ENCODE measurements at regions not wholly inside any gene's neighbourhood (a gene's known extent, or its start where the extent isn't known, plus 50 kb on each side); places are given as distances from the start of the nearest gene placed in this dataset.

DNA sequence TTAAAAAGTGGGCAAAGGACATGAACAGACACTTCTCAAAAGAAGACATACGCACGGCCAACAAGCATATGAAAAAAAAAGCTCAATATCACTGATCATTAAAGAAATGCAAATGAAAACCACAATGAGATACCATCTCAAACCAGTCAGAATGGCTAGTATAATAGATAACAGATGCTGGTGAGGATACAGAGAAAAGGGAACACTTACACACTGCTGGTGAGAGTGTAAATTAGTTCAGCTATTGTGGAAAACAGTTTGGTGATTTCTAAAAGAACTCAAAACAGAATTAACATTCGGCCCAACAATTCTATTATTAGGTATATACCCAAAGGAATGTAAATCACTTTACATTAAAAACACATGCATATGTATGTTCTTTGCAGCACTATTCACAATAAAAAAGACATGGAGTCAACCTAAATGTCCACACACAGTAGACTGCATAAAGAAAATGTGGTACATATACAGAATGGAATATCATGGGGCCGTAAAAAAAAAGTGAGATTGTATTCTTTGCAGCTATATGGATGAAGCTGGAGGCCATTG, 1569.0 kb downstream of the OLFM4 start (continued):
- TF ChIP-seq HOXD13 (CRISPR knock-in tag; IDR thresholded peaks at IDR 0.05; ENCODE audit: borderline replicate concordance) (no peak), ZNF19 (tag by site-specific recombination; IDR thresholded peaks at IDR 0.05; ENCODE audit: low read depth) (no peak), WT1 (tag by site-specific recombination; IDR thresholded peaks at IDR 0.05) (no peak)
- TF ChIP-seq, protein P1, sequence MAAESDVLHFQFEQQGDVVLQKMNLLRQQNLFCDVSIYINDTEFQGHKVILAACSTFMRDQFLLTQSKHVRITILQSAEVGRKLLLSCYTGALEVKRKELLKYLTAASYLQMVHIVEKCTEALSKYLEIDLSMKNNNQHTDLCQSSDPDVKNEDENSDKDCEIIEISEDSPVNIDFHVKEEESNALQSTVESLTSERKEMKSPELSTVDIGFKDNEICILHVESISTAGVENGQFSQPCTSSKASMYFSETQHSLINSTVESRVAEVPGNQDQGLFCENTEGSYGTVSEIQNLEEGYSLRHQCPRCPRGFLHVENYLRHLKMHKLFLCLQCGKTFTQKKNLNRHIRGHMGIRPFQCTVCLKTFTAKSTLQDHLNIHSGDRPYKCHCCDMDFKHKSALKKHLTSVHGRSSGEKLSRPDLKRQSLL (tag by site-specific recombination; IDR thresholded peaks at IDR 0.05): no peak

DNA sequence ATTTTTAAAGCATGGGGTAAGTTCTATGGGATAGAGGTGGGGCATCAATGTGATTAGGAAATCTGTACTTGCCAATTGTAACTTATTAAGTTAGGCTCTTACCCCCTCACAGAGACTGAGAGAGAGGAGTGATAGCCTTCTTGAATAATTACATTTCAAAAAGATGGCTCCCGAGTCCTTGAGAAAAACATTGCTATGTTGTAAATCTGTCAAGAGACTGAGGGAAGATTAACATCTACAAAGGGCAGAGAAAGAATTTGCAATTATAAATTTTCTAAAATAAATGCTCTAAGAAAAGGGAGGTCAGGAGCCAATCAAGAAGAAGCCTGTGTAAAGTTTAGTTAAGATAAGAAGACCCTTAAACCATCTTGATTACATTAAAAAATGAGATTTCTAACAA, 1570.8 kb downstream of the OLFM4 start:
- Histone ChIP-seq H3K36me3 (ENCODE audit: control insufficient read depth in 2 of 2, insufficient read depth in 1 of 2, low read length in 2 of 2) (no peaks in the 10 kb centered on the region), H3K27ac (ENCODE audit: extremely low read depth, low read depth, low read length) (no peak overlapping the region), H3K4me3 (ENCODE audit: low read depth, low read length) (no peak overlapping the region), H3K4me1 (ENCODE audit: control insufficient read depth, insufficient read depth, low read length) (no peaks in the 10 kb centered on the region), H3K9me3 (ENCODE audit: control insufficient read depth, insufficient read depth, low read depth, low read length) (no peaks in the 10 kb centered on the region)
- ChIA-PET POLR2A (no interaction called here), CTCF (no interaction called here)
- TF ChIP-seq ZNF830 (tag by site-specific recombination; IDR thresholded peaks at IDR 0.05; ENCODE audit: low read depth) (no peak), ZNF19 (tag by site-specific recombination; IDR thresholded peaks at IDR 0.05; ENCODE audit: low read depth) (no peak), TCF7L2 (IDR thresholded peaks at IDR 0.05; ENCODE audit: borderline replicate concordance, low read depth, low read length) (peak; percentile 87; the same call in 1 of the 2 replicates)

DNA sequence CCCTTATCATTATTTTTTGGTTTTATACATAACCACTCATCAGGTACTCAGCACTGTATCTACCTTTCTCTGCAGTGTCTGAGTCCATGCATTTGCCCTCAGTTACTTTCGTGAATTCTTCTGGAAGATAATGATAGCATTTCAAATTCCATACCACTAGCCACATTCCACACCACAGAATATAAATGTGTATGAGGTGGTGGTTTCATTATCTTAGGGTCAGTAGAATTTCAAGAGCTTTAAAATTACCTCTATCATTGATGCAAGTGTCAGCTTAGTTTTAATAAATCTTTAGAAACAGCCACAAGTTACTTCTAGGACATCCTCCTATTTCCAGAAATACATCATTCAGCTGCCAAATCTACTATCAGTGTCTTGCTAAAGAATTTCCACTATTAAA, 1578.3 kb downstream of the OLFM4 start:
- CTCF ChIA-PET: interaction anchor here (0.5 kb wide), 1 partner anchor 1355 kb away, joined by 3 read pairs; no protein-coding TSS in a partner anchor
- Histone ChIP-seq H3K36me3 (ENCODE audit: control insufficient read depth in 2 of 2, insufficient read depth in 1 of 2, low read length in 2 of 2) (no peaks in the 10 kb centered on the region), H3K27ac (ENCODE audit: extremely low read depth, low read depth, low read length) (no peak overlapping the region), H3K4me1 (ENCODE audit: control insufficient read depth, insufficient read depth, low read length) (no peaks in the 10 kb centered on the region), H3K9me3 (ENCODE audit: control insufficient read depth, insufficient read depth, low read depth, low read length) (no peaks in the 10 kb centered on the region), H3K4me3 (ENCODE audit: low read depth, low read length) (no peak overlapping the region)
- TF ChIP-seq ZNF521 (tag by site-specific recombination; IDR thresholded peaks at IDR 0.05): no peak
- no peak for TF ChIP-seq ZNF621 (tag by site-specific recombination; IDR thresholded peaks at IDR 0.05)
- no peak for TF ChIP-seq ZNF660 (tag by site-specific recombination; IDR thresholded peaks at IDR 0.05)
- TF ChIP-seq, protein P2, sequence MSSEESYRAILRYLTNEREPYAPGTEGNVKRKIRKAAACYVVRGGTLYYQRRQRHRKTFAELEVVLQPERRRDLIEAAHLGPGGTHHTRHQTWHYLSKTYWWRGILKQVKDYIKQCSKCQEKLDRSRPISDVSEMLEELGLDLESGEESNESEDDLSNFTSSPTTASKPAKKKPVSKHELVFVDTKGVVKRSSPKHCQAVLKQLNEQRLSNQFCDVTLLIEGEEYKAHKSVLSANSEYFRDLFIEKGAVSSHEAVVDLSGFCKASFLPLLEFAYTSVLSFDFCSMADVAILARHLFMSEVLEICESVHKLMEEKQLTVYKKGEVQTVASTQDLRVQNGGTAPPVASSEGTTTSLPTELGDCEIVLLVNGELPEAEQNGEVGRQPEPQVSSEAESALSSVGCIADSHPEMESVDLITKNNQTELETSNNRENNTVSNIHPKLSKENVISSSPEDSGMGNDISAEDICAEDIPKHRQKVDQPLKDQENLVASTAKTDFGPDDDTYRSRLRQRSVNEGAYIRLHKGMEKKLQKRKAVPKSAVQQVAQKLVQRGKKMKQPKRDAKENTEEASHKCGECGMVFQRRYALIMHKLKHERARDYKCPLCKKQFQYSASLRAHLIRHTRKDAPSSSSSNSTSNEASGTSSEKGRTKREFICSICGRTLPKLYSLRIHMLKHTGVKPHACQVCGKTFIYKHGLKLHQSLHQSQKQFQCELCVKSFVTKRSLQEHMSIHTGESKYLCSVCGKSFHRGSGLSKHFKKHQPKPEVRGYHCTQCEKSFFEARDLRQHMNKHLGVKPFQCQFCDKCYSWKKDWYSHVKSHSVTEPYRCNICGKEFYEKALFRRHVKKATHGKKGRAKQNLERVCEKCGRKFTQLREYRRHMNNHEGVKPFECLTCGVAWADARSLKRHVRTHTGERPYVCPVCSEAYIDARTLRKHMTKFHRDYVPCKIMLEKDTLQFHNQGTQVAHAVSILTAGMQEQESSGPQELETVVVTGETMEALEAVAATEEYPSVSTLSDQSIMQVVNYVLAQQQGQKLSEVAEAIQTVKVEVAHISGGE (tag by site-specific recombination; conservative IDR thresholded peaks at IDR 0.05; ENCODE audit: low read depth): no peak
- TF ChIP-seq, protein P3, sequence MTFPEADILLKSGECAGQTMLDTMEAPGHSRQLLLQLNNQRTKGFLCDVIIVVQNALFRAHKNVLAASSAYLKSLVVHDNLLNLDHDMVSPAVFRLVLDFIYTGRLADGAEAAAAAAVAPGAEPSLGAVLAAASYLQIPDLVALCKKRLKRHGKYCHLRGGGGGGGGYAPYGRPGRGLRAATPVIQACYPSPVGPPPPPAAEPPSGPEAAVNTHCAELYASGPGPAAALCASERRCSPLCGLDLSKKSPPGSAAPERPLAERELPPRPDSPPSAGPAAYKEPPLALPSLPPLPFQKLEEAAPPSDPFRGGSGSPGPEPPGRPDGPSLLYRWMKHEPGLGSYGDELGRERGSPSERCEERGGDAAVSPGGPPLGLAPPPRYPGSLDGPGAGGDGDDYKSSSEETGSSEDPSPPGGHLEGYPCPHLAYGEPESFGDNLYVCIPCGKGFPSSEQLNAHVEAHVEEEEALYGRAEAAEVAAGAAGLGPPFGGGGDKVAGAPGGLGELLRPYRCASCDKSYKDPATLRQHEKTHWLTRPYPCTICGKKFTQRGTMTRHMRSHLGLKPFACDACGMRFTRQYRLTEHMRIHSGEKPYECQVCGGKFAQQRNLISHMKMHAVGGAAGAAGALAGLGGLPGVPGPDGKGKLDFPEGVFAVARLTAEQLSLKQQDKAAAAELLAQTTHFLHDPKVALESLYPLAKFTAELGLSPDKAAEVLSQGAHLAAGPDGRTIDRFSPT (tag by site-specific recombination; IDR thresholded peaks at IDR 0.05): no peak
- TF ChIP-seq ZNF624 (tag by site-specific recombination; IDR thresholded peaks at IDR 0.05): no peak
- no peak for TF ChIP-seq BCL11A (tag by site-specific recombination; IDR thresholded peaks at IDR 0.05; ENCODE audit: low read depth)
- POLR2A ChIA-PET: no interaction called here

DNA sequence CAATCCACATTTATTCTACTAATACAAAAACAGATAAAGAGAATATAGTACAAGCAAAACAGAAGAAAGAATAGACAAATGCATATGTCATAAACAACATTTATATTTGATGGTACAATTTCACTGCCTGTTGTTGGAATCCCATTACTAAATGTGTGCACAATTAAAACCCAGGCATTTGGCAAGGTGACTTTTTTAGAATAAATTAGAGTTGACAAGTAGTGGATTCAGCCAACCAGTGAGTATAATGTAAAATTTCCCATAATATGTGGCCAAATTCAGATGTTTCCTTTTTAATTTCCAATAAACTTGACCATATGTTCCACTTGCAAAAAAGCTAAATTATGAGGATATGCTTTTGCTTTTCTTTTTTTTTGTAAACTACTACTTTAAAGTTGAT, 1578.8 kb downstream of the OLFM4 start:
- CTCF ChIA-PET: interaction anchor here (0.5 kb wide), 1 partner anchor 1356 kb away, joined by 3 read pairs; no protein-coding TSS in a partner anchor
- no peak for TF ChIP-seq ZBTB21 (tag by site-specific recombination; IDR thresholded peaks at IDR 0.05)
- no peak for TF ChIP-seq SP7 (tag by site-specific recombination; IDR thresholded peaks at IDR 0.05)
- TF ChIP-seq ZNF785 (tag by site-specific recombination; IDR thresholded peaks at IDR 0.05): no peak
- TF ChIP-seq MZF1 (tag by site-specific recombination; IDR thresholded peaks at IDR 0.05; ENCODE audit: borderline replicate concordance): no peak
- TF ChIP-seq, protein P4, sequence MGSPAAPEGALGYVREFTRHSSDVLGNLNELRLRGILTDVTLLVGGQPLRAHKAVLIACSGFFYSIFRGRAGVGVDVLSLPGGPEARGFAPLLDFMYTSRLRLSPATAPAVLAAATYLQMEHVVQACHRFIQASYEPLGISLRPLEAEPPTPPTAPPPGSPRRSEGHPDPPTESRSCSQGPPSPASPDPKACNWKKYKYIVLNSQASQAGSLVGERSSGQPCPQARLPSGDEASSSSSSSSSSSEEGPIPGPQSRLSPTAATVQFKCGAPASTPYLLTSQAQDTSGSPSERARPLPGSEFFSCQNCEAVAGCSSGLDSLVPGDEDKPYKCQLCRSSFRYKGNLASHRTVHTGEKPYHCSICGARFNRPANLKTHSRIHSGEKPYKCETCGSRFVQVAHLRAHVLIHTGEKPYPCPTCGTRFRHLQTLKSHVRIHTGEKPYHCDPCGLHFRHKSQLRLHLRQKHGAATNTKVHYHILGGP (tag by site-specific recombination; IDR thresholded peaks at IDR 0.05): no peak

More for the DNA sequence above, 1578.8 kb downstream of the OLFM4 start:
- no peaks in the 10 kb centered on the region for H3K9me3 ChIP-seq (ENCODE audit: control insufficient read depth, insufficient read depth, low read depth, low read length)
- POLR2A ChIA-PET: no interaction called here
- no peaks in the 10 kb centered on the region for H3K4me1 ChIP-seq (ENCODE audit: control insufficient read depth, insufficient read depth, low read length)
- H3K36me3 ChIP-seq (ENCODE audit: control insufficient read depth in 2 of 2, insufficient read depth in 1 of 2, low read length in 2 of 2): no peaks in the 10 kb centered on the region
- H3K27ac ChIP-seq (ENCODE audit: extremely low read depth, low read depth, low read length): no peak overlapping the region
- H3K4me3 ChIP-seq (ENCODE audit: low read depth, low read length): no peak overlapping the region
